ELR (cell line): ENCODE measurements at regions not wholly inside any gene's neighbourhood (a gene's known extent, or its start where the extent isn't known, plus 50 kb on each side); places are given as distances from the start of the nearest gene placed in this dataset.

Experiments used
- DNase-seq: peaks from one replicate; pipeline ENCODE4 v3.0.0-alpha.2; 2015; ENCODE audit warnings: low read depth

GRCh38 chr18:77911971-77912605 is 662.4 kb downstream of the GALR1 start:
- DNase-seq, result no peak

GRCh38 chr18:77918730-77919129 is 669.1 kb downstream of the GALR1 start:
- no peak for DNase-seq

- no peak for DNase-seq
Observed at GRCh38 chr18:77919923-77920322, 670.3 kb downstream of the GALR1 start.

- no peak for DNase-seq
Observed at GRCh38 chr18:77935342-77935741, 685.7 kb downstream of the GALR1 start.

- DNase-seq, result no peak
Observed at GRCh38 chr18:77940566-77940965, 690.9 kb downstream of the GALR1 start.

GRCh38 chr18:77944533-77944932 is 694.9 kb downstream of the GALR1 start:
- DNase-seq, result no peak

GRCh38 chr18:77948567-77948966 is 698.9 kb downstream of the GALR1 start:
- no peak for DNase-seq

- DNase-seq, result no peak
Observed at GRCh38 chr18:77949355-77949973, 699.8 kb downstream of the GALR1 start.

GRCh38 chr18:77959248-77959647 is 709.6 kb downstream of the GALR1 start:
- no peak for DNase-seq

GRCh38 chr18:77960791-77961410 is 711.3 kb downstream of the GALR1 start:
- no peak for DNase-seq

GRCh38 chr18:77967071-77967470 is 717.4 kb downstream of the GALR1 start:
- no peak for DNase-seq

GRCh38 chr18:77967791-77968190 is 718.1 kb downstream of the GALR1 start:
- no peak for DNase-seq

GRCh38 chr18:77969972-77970371 is 720.3 kb downstream of the GALR1 start:
- DNase-seq, result no peak

- no peak for DNase-seq
Observed at GRCh38 chr18:77970814-77971213, 721.2 kb downstream of the GALR1 start.

GRCh38 chr18:77973745-77974144 is 724.1 kb downstream of the GALR1 start:
- no peak for DNase-seq

GRCh38 chr18:77974329-77974728 is 724.7 kb downstream of the GALR1 start:
- no peak for DNase-seq

- no peak for DNase-seq
Observed at GRCh38 chr18:77977331-77977730, 727.7 kb downstream of the GALR1 start.

- no peak for DNase-seq
Observed at GRCh38 chr18:77980275-77980674, 730.6 kb downstream of the GALR1 start.

- DNase-seq, result no peak
Observed at GRCh38 chr18:77981874-77982273, 732.2 kb downstream of the GALR1 start.

GRCh38 chr18:77983270-77983669 is 733.6 kb downstream of the GALR1 start:
- DNase-seq, result no peak

GRCh38 chr18:77984178-77984577 is 734.5 kb downstream of the GALR1 start:
- DNase-seq, result no peak

GRCh38 chr18:77984833-77985232 is 735.2 kb downstream of the GALR1 start:
- DNase-seq, result no peak

- DNase-seq, result no peak
Observed at GRCh38 chr18:77985526-77986281, 736.1 kb downstream of the GALR1 start.
